A204.1 (cell line): ENCODE measurements at regions not wholly inside any gene's neighbourhood (a gene's known extent, or its start where the extent isn't known, plus 50 kb on each side); places are given as distances from the start of the nearest gene placed in this dataset.
"Not testable (repeated sequence)": the region's sequence is repeated elsewhere in the genome, so short reads cannot be mapped to it uniquely, and the experiment has no call there.

Experiments
- FAIRE-seq: peaks from 2 replicates; lab custom pipeline; 2012; peaks lifted over from hg19 to GRCh38; lab: Jason Lieb, UNC

DNA sequence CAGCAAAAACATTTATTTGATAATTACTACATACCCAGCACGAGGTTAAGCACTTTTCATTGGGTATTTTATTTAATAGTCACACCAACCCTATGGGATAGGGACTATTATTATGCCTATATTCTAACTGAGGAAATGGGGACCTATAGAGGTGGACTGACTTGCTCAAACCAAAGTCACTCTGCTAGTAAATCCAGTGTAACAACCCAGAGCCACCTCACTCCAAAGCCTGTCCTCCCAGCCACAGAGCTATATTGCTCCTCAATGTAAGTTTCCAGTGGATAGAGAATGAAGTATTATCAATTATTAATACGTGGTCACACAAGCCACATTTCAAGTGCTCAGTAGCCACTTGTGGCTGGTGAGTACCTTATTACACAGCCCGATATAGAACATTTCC lies 97.5 kb downstream of the RGS2 start:
- no peak for FAIRE-seq

GRCh38 chr1:192907545-192908243 lies 98.9 kb downstream of the RGS2 start:
- no peak for FAIRE-seq

DNA sequence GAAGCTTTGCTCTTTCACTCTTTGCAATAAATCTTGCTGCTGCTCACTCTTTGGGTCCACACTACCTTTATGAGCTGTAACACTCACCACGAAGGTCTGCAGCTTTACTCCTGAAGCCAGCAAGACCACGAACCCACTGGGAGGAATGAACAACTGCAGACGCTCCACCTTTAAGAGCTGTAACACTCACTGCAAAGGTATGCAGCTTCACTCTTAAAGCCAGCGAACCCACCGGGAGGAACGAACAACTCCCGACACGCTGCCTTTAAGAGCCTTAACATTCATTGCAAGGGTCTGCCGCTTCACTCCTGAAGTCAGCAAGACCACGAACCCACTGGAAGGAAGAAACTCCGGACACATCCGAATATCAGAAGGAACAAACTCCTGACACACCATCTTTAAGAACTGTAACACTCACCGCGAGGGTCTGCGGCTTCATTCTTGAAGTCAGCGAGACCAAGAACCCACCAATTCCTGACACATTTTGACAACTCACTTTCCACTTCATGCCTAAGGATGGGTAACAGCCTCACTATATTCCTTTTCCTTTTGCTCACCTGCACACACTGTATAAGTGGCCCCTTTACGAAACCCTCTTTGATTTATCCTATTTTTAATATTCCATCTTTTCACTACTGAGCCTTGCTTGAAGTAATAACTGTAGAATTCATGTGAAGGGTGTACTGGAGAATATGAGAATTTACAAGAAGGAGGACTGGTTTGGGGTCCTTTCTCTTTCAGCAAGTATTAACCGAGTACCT lies 103.2 kb downstream of the RGS2 start:
- not testable (repeated sequence) for FAIRE-seq

- no peak for FAIRE-seq
These were observed 104.8 kb downstream of the RGS2 start for GRCh38 chr1:192913683-192914082.

DNA sequence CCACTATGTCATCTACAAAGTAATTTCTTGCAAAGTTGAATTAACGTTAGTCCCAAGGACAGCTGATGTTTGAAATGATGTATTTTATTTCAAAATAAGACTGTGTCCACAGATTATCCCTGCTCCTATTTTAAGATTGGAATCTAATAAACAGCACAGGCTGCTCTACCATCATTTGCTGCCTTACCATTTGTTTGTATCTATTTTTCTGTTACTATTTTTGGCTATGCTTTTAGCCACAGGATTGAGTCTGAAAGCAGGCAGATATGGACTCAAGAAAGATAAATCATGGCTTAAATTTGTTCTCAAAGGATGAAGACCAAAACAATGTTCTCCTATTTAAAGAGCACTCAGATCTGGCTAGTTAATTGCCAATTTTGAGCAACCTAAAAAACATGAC lies 105.3 kb downstream of the RGS2 start:
- FAIRE-seq: no peak

- no peak for FAIRE-seq
These were observed 105.9 kb downstream of the RGS2 start for GRCh38 chr1:192914696-192915095.

DNA sequence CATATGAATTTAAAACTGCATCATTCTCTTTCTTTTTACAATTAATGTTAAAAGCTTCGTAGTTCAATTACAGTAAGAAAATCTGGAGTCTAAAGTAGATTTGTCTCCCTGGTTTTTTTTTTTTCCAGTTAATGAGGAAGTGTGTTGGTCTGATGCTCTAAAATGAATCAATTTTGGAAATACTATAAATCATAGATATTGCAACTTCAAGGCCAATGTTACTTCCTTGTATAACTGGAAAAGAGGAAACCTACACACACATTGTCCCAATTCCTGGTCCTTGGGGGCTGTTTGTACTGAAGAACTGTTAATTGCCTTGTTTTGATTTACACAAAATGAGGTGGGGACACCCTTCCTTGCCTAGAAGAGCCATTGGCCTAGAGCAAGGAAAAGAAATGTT lies 107.2 kb downstream of the RGS2 start:
- FAIRE-seq: no peak

DNA sequence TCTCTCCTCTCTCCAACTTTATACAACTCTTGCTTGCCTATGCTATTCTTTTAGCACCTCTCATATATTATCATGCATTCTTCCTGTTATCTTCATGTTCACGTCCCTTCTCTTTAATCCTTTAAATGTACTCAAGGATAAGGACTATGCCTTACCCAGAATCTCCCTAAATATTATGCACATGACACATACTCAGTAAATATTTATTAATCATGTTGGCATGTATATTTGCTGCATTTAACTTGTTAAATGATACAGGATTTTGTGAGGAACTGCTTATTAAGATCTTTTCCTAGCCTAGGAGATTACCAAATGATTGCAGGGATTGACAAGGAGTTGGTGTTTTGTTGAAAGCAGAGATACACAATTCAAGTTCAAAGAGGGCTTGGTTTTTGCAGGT lies 109.4 kb downstream of the RGS2 start:
- FAIRE-seq: no peak

DNA sequence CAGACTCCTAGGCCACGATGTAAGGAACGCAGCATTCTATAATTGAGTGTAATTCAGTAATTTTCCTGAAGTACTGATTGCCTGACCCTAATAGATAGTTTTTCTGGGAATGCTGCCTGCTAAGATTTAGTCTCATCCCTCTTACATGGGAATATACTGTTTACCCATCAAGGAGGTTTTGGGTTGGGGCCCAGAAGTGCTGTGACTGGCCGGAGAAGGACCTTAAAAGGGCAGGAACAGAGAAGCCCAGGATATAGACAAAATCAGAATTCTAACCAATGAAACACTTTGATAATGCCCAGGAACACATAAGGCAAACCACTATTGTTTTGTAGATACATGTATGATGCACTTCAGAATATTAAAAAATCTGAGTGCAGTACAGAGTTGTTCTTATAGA lies 111.6 kb downstream of the RGS2 start:
- FAIRE-seq: no peak

DNA sequence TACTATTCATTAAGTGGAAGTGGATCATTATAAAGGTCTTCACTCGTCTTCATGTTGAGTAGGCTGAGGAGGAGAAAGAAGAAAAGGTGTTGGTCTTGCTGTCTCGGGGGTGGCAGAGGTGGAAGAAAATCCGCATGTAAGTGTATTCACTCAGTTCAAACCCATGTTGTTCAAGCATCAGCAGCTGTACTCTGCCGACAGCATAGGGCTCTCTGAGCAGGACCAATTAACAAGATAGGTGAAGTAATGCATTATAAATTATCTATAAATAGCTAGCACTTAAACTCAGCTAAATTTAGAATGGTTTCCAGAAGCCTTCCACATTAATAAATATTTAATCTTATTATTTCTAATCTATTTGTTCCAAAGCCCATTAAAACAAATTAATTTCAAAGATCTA lies 116.8 kb downstream of the RGS2 start:
- no peak for FAIRE-seq

DNA sequence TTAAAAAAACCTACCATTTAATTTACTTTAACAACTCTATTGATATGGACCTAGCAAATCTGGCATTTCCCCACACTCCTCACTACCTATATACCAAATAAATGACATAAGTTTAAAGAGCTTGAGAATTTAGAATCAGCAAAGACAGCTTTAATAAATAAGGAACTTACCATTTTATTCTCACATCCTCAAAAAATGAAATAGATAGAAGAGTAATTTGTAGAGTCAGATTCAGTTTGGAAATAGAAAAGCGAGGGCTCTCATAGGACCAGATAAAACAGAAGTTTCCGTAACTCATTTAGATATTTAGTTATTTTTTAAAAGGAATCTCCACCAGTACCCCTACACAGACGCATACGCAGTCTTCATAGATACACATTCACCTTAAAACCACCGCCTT lies 117.9 kb downstream of the RGS2 start:
- FAIRE-seq: no peak

DNA sequence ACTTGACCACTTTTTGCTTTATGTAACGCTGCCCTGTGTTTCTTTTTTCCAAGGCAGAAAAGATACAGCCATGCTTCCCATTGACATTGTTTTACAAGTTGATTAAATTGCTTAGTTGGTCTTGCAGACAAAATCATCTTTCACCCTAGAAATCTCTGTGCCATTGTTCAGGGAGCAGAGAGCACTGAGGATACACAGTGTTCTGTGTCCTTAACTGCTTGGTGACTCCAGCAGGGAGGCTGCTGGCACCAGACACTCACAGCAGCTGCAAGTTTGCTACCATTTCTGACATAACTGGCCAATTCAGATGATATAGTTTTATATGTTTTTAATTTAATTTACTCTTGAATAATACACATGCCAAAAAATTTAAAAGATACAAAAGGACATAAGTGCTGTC lies 118.7 kb downstream of the RGS2 start:
- FAIRE-seq: no peak

DNA sequence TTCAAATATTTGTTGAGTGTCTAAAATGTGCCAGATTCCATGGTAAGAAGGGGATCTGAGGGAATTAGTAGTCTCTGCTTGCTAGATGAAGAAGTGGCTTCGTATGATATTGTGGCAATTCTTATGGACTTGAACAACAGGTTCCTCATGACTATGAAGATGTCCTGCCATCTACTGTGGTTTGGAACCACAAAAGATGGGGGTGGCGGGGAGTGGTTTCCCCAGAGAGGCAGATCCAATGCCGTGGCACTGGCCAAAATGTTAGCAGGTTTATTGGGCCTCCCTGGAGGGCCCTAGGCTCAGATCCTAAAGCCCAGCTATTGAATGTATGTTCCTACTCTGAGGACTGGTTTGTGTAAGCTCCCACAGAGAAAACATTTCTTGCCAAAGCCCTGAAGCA lies 120.8 kb downstream of the RGS2 start:
- FAIRE-seq: no peak

DNA sequence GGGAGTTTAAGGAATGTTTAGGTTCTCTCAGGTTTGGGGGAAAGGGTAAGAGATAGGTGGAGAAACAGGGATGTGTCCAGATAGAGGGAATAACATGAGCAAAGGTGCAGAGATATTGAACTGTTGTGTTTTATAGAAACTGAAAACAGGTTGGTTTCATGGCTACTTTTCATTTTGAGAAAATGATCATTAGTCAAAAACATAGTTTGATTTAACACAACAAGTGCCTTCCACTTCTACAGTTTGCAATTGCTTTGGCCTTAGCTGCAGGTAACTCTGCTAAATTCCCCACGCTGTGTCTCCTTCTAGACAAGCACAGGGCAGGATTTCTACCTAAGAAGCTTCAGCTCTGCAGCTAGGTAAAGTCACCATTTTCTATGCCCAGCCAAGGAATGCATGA lies 124.9 kb downstream of the RGS2 start:
- no peak for FAIRE-seq

- no peak for FAIRE-seq
These were observed 122.7 kb downstream of the UCHL5 start for GRCh38 chr1:192936313-192937018.

GRCh38 chr1:192937128-192937527 lies 122.0 kb downstream of the UCHL5 start:
- no peak for FAIRE-seq

DNA sequence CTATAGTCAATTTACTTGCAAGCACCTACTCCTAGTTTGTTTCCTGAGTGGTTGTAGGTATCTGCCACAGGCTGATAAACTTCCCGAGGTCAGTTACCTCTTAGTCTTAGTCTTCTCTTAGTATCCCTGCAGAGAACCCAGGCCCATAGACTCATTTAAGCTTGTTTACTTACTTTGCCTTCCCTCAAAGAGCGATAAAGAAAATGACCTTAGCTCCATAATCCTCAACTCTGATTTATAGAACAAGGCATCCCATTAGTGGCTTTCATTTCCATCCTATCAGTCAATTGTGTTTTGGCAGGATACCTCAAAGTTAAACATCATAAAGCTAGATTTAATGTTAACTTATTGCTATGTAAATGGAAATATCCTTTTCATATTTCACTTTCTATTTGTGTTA lies 119.7 kb downstream of the UCHL5 start:
- no peak for FAIRE-seq

GRCh38 chr1:192940658-192941057 lies 118.5 kb downstream of the UCHL5 start:
- FAIRE-seq: no peak

DNA sequence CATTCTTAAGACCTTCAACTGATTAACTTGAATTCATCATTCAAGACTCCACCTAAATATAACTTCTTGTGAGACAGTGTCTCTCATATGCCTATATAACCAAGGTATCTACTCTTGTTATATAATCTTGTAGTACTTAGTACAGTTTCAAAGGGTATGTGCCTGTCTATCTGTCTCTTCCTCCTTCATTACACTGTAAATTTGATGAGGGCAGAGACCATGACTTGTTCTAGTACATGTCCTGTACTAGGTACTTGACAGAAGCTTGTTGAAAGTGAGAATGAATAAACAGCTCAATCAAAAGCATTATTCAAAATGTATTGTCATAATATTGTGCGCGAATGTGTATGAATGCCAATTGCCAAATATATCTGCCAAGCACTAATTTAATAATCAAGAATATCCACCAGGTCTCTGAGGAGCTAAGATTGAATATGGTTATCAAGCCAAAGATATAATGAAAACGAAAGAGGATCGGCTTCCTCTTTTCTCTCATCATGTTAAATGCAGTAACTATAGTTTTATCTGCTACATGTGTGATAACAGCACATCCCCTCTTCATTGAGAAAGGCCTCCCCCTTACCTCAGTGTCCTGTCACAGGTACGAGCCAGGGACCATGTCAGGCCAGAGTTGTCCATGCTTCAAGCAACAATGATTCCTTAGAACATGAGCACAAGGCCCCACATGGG lies 117.3 kb downstream of the UCHL5 start:
- FAIRE-seq: no peak

- no peak for FAIRE-seq
These were observed 116.1 kb downstream of the UCHL5 start for GRCh38 chr1:192943108-192943507.

DNA sequence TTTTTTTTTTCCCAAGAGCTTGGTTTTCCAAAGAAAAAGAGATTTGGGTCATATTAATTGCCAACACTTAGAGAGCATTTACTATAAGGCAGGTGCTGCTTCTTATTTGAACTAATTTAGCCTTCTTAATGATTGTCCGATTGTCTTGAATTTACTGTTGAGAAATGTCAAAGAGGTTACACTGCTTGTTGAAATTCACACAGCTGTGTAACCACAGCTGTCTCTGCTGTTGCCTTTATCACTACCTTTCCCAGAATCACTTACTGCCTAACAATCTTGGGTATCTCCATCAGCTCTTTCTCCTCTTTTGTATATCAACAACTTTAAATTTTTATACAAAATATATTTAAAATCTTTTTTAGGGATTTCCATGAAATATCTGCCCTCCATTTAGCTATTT lies 115.6 kb downstream of the UCHL5 start:
- no peak for FAIRE-seq

- no peak for FAIRE-seq
These were observed 113.6 kb downstream of the UCHL5 start for GRCh38 chr1:192945390-192946130.
